PC-9 (cell line): ENCODE measurements at regions not wholly inside any gene's neighbourhood (a gene's known extent, or its start where the extent isn't known, plus 50 kb on each side); places are given as distances from the start of the nearest gene placed in this dataset.

ENCODE experiments used
- BruUV-seq: library from RNA; stranded (reverse); fragments of 400-500 nt; replicated peaks from 2 replicates; lab custom pipeline; 2021; lab: Mats Ljungman, UMichigan
- CTCF ChIA-PET: fragments of 300-600 bp; sonication (Branson Sonifier 250); formaldehyde crosslinking; loops from one replicate; lab custom pipeline; 2022; ENCODE audit warnings: antibody characterized with exemption; lab: Charles Lee
- POLR2A ChIA-PET: fragments of 300-600 bp; sonication (Branson Sonifier 250); formaldehyde crosslinking; loops from one replicate; lab custom pipeline; 2022; ENCODE audit warnings: antibody characterized with exemption; ENCODE audit not compliant: unreplicated experiment; lab: Charles Lee
- DNase-seq, 2 experiments: peaks; one replicate each; pipeline versions ENCODE4 v3.0.0 to v3.0.0-alpha.2; 2015 to 2022; ENCODE audit warnings: mixed read lengths in 1 of 2
- H2AFZ ChIP-seq: fragments of 200-600 bp; sonication (generic); 2 replicates; pipeline ENCODE4 v1.8.1; 2017; ENCODE audit warnings: antibody characterized with exemption
- H3F3A ChIP-seq: fragments of 200-600 bp; sonication (generic); 2 replicates; pipeline ENCODE4 v1.8.1; 2017; ENCODE audit warnings: antibody characterized with exemption, mild to moderate bottlenecking, low read depth; ENCODE audit not compliant: insufficient read depth
- H3K27ac ChIP-seq: fragments of 200-600 bp; sonication (generic); 2 replicates; pipeline ENCODE4 v1.6.1; 2016; ENCODE audit warnings: mixed run types
- H3K27me3 ChIP-seq: fragments of 200-600 bp; sonication (generic); 2 replicates; pipeline ENCODE4 v1.6.1; 2016; ENCODE audit warnings: low read depth, mixed run types; ENCODE audit not compliant: insufficient read depth
- H3K36me3 ChIP-seq: fragments of 200-600 bp; sonication (generic); 2 replicates; pipeline ENCODE4 v1.6.1; 2016; ENCODE audit warnings: low read depth, mixed run types
- H3K4me1 ChIP-seq: fragments of 200-600 bp; sonication (generic); replicated peaks from 2 replicates; pipeline ENCODE4 v1.6.1; 2016; ENCODE audit warnings: mixed run types; ENCODE audit not compliant: insufficient read depth
- H3K4me2 ChIP-seq: fragments of 200-600 bp; sonication (generic); 2 replicates; pipeline ENCODE4 v1.6.1; 2017; ENCODE audit warnings: mixed run types
- H3K4me3 ChIP-seq: fragments of 200-600 bp; sonication (generic); 2 replicates; pipeline ENCODE4 v1.6.1; 2016; ENCODE audit warnings: mixed run types
- H3K79me2 ChIP-seq: fragments of 200-600 bp; sonication (generic); 2 replicates; pipeline ENCODE4 v1.6.1; 2017; ENCODE audit warnings: low read depth, mixed run types
- H3K9me2 ChIP-seq: fragments of 200-600 bp; sonication (generic); 2 replicates; pipeline ENCODE4 v1.8.1; 2017; ENCODE audit warnings: mild to moderate bottlenecking; ENCODE audit not compliant: insufficient read depth
- H3K9me3 ChIP-seq: fragments of 200-600 bp; sonication (generic); 2 replicates; pipeline ENCODE4 v1.8.1; 2016; ENCODE audit warnings: low read depth; ENCODE audit not compliant: insufficient read depth
- H4K20me1 ChIP-seq: fragments of 200-600 bp; sonication (generic); 2 replicates; pipeline ENCODE4 v1.8.1; 2017; ENCODE audit not compliant: insufficient read depth
- EZH2 ChIP-seq: fragments of 200-600 bp; sonication (generic); IDR thresholded peaks from 2 replicates; pipeline ENCODE4 v1.8.0; 2017; ENCODE audit warnings: antibody characterized with exemption, low read depth
- intact Hi-C: fragments of 100-400 bp; cut with micrococcal nuclease; formaldehyde crosslinking; loops from one replicate; pipeline ENCODE4 v1.10.0; 2022; ENCODE audit not compliant: unreplicated experiment
- TF ChIP-seq, protein P1 (sequence below): fragments of 200-600 bp; sonication (generic); conservative IDR thresholded peaks from 2 replicates; pipeline ENCODE4 v1.6.1; 2017; ENCODE audit warnings: mixed run types, antibody characterized with exemption, mild to moderate bottlenecking, moderate library complexity

DNA sequence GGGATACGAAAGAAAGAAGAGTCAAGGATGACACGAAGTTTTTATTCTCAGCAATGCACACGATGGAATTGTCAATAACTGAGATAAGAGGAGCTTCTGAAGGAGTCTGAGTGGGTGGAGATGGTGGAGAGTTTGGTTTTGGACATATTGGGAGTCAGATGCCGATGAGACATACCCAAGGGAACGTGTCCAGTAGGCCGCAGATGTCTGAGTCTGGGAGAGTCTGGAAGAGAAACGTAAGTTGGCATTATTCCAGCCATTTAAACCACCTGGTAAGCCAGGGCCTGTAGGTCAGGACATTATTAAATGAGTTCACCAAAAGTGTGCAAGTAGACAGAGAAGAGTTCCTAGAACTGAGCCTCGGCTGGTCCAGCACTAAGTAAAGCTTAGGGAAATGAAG is 478.3 kb upstream of the CDH5 start:
- Histone ChIP-seq H4K20me1 (no peaks in the 10 kb centered on the region), H3K36me3 (no peaks in the 10 kb centered on the region), H3K27ac (no peak overlapping the region), H3F3A (no peaks in the 10 kb centered on the region), H3K9me2 (no peaks in the 10 kb centered on the region), H3K79me2 (no peaks in the 10 kb centered on the region), H3K4me2 (no peak overlapping the region), H2AFZ (no peak overlapping the region), H3K4me3 (no peak overlapping the region), H3K27me3 (peaks cover 24% of the 10 kb centered on the region), H3K4me1 (no peaks in the 10 kb centered on the region), H3K9me3 (no peaks in the 10 kb centered on the region)
- BruUV-seq = no TSS peak
- ChIA-PET POLR2A (no interaction called here), CTCF (no interaction called here)
- TF ChIP-seq EZH2 = no peak
- TF ChIP-seq, protein P1, sequence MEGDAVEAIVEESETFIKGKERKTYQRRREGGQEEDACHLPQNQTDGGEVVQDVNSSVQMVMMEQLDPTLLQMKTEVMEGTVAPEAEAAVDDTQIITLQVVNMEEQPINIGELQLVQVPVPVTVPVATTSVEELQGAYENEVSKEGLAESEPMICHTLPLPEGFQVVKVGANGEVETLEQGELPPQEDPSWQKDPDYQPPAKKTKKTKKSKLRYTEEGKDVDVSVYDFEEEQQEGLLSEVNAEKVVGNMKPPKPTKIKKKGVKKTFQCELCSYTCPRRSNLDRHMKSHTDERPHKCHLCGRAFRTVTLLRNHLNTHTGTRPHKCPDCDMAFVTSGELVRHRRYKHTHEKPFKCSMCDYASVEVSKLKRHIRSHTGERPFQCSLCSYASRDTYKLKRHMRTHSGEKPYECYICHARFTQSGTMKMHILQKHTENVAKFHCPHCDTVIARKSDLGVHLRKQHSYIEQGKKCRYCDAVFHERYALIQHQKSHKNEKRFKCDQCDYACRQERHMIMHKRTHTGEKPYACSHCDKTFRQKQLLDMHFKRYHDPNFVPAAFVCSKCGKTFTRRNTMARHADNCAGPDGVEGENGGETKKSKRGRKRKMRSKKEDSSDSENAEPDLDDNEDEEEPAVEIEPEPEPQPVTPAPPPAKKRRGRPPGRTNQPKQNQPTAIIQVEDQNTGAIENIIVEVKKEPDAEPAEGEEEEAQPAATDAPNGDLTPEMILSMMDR = no peak
- DNase-seq = no peak
- intact Hi-C loops = no loop called here

DNA sequence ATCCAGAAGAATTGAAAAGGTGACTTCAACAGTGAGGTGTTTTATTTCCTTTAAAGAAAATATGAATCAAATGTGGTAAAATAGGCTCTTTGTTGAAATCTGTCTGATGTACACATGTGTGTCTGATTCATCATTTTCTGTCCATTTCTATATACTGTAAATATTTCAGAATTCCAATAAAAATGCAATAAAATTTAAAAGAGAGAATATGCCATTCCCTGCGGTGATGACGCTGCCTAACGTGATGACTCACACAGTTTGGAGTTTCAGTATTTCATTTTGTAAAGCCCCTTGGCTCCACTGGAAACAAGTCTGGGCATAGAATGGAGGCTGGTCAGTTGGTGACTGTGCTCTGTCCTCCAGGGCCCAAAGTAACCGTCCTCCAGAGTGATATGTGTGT is 482.5 kb upstream of the CDH5 start:
- DNase-seq = no peak
- no peak overlapping the region for H3K27ac ChIP-seq
- no peaks in the 10 kb centered on the region for H3K9me2 ChIP-seq
- no peak overlapping the region for H2AFZ ChIP-seq
- TF ChIP-seq, protein P1 = no peak
- TF ChIP-seq EZH2 = no peak
- no peak overlapping the region for H3K4me2 ChIP-seq
- no peaks in the 10 kb centered on the region; the same call in 1 of the 2 replicates for H4K20me1 ChIP-seq
- H3K9me3 ChIP-seq = no peaks in the 10 kb centered on the region
- POLR2A ChIA-PET = no interaction called here
- H3K4me3 ChIP-seq = no peak overlapping the region
- no peaks in the 10 kb centered on the region for H3K4me1 ChIP-seq
- H3K27me3 ChIP-seq = peaks cover 14% of the 10 kb centered on the region
- no peaks in the 10 kb centered on the region for H3F3A ChIP-seq
- no TSS peak for BruUV-seq
- intact Hi-C loops = no loop called here
- CTCF ChIA-PET = no interaction called here
- no peaks in the 10 kb centered on the region for H3K36me3 ChIP-seq
- H3K79me2 ChIP-seq = no peaks in the 10 kb centered on the region

DNA sequence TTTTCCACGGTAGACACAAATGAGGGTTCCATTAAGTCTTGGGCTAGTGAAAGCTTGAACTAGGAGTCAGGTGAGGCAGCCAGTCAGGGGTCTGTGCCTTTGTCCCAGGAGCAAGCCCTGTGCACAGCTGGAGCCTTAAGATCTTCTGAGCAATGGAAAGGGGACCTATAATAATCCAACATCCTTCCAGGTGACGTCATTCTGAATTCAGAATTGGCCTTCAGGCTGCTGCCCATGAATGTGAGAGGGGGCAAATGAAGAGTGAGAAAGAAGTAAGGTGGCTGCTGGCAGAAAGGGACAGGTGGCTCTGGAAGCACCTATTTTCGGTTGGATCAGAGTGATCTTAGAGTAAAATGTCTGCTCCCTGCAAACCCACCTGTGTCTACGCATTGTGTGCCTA is 488.1 kb upstream of the CDH5 start:
- H3K79me2 ChIP-seq = no peaks in the 10 kb centered on the region
- no peak for DNase-seq
- intact Hi-C loops = no loop called here
- H3K4me1 ChIP-seq = no peaks in the 10 kb centered on the region
- ChIA-PET POLR2A (no interaction called here), CTCF (no interaction called here)
- H3K36me3 ChIP-seq = no peaks in the 10 kb centered on the region
- no peaks in the 10 kb centered on the region for H3K9me3 ChIP-seq
- no peaks in the 10 kb centered on the region for H3F3A ChIP-seq
- H3K9me2 ChIP-seq = no peaks in the 10 kb centered on the region
- H3K4me2 ChIP-seq = no peak overlapping the region
- no peak overlapping the region for H3K27ac ChIP-seq
- H3K27me3 ChIP-seq = peaks cover 6% of the 10 kb centered on the region; the same call in 1 of the 2 replicates
- TF ChIP-seq EZH2 = no peak
- TF ChIP-seq, protein P1 = no peak
- no peak overlapping the region for H2AFZ ChIP-seq
- no TSS peak for BruUV-seq
- H4K20me1 ChIP-seq = no peaks in the 10 kb centered on the region; the same call in 1 of the 2 replicates
- H3K4me3 ChIP-seq = no peak overlapping the region
